ENCODE measurements at regions not wholly inside any gene's neighbourhood (a gene's known extent, or its start where the extent isn't known, plus 50 kb on each side); places are given as distances from the start of the nearest gene placed in this dataset.

DNA sequence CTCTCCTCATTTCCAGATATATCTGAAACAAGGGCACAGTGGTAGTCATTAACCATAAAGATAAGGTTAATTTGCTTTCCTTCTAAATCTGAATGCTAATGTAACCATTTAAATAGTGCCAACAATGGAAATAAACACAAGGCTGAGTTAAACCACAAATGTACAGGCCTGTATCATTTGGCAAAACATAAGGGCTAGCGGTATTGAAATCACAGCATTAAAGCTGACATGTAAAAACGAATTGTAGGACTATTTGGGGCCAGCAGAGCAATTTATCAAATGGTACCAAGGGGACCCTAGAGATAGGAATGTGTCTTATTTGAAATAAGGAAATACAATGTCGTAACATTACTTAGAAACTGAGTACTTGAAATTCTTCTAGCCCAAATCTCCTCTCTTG is 247.5 kb upstream of the RPS23 start:
- Histone ChIP-seq H3K9me3 (ENCODE audit: insufficient read depth, low read depth, low read length) (no peaks in the 10 kb centered on the region), H3K9ac (ENCODE audit: low read depth, low read length, poor library complexity, severe bottlenecking) (no peak overlapping the region), H4K20me1 (ENCODE audit: insufficient read depth, low read length, poor library complexity, severe bottlenecking) (no peaks in the 10 kb centered on the region), H2AFZ (ENCODE audit: low read length) (no peak overlapping the region), H3K4me2 (ENCODE audit: low read depth, low read length, poor library complexity, severe bottlenecking) (no peak overlapping the region), H3K27me3 (ENCODE audit: insufficient read depth, low read length, poor library complexity, severe bottlenecking) (no peaks in the 10 kb centered on the region), H3K4me3 (ENCODE audit: low read length, poor library complexity, severe bottlenecking) (no peak overlapping the region), H3K4me1 (ENCODE audit: insufficient read depth, low read length, poor library complexity, severe bottlenecking) (no peaks in the 10 kb centered on the region), H3K79me2 (ENCODE audit: insufficient read depth, low read length) (no peaks in the 10 kb centered on the region), H3F3A (ENCODE audit: low read depth) (no peaks in the 10 kb centered on the region), H3K9me2 (replicated peaks; ENCODE audit: low read depth, low read length) (no peaks in the 10 kb centered on the region), H3K36me3 (ENCODE audit: insufficient read depth, low read length) (no peaks in the 10 kb centered on the region)
- TF ChIP-seq, protein P1, sequence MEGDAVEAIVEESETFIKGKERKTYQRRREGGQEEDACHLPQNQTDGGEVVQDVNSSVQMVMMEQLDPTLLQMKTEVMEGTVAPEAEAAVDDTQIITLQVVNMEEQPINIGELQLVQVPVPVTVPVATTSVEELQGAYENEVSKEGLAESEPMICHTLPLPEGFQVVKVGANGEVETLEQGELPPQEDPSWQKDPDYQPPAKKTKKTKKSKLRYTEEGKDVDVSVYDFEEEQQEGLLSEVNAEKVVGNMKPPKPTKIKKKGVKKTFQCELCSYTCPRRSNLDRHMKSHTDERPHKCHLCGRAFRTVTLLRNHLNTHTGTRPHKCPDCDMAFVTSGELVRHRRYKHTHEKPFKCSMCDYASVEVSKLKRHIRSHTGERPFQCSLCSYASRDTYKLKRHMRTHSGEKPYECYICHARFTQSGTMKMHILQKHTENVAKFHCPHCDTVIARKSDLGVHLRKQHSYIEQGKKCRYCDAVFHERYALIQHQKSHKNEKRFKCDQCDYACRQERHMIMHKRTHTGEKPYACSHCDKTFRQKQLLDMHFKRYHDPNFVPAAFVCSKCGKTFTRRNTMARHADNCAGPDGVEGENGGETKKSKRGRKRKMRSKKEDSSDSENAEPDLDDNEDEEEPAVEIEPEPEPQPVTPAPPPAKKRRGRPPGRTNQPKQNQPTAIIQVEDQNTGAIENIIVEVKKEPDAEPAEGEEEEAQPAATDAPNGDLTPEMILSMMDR (conservative IDR thresholded peaks at IDR 0.05; ENCODE audit: low read length), result no peak

DNA sequence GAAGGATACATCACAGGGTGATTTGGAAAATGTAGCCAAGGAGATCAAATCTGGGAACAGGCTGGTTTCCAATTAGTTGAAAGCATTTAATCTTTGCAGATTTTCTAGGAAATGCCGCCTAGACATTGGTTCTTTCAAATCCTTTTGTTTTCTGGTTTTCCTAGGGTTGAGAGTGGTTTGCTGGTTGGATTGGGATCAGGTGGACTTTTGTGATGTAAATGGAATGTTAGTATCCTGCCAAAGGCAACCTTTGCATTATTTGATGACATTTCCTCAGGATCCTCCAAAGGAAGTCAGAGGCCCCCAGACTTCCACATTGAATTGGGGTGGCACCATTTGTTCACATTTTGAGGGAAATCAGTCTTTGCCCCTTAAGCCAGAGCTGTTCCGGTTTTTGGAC is 245.5 kb upstream of the RPS23 start:
- H3K79me2 ChIP-seq (ENCODE audit: insufficient read depth, low read length), result no peaks in the 10 kb centered on the region
- H4K20me1 ChIP-seq (ENCODE audit: insufficient read depth, low read length, poor library complexity, severe bottlenecking), result no peaks in the 10 kb centered on the region
- no peaks in the 10 kb centered on the region for H3K4me1 ChIP-seq (ENCODE audit: insufficient read depth, low read length, poor library complexity, severe bottlenecking)
- TF ChIP-seq, protein P1 (conservative IDR thresholded peaks at IDR 0.05; ENCODE audit: low read length), result no peak
- TF ChIP-seq EZH2phosphoT487 (IDR thresholded peaks at IDR 0.05; ENCODE audit: borderline replicate concordance), result no peak
- no peaks in the 10 kb centered on the region for H3K36me3 ChIP-seq (ENCODE audit: insufficient read depth, low read length)
- H3K9me3 ChIP-seq (ENCODE audit: insufficient read depth, low read depth, low read length), result no peaks in the 10 kb centered on the region
- no peak overlapping the region for H3K9ac ChIP-seq (ENCODE audit: low read depth, low read length, poor library complexity, severe bottlenecking)
- H2AFZ ChIP-seq (ENCODE audit: low read length), result no peak overlapping the region
- no peaks in the 10 kb centered on the region for H3K9me2 ChIP-seq (replicated peaks; ENCODE audit: low read depth, low read length)
- H3K27me3 ChIP-seq (ENCODE audit: insufficient read depth, low read length, poor library complexity, severe bottlenecking), result no peaks in the 10 kb centered on the region
- no peak overlapping the region for H3K4me3 ChIP-seq (ENCODE audit: low read length, poor library complexity, severe bottlenecking)
- H3F3A ChIP-seq (ENCODE audit: low read depth), result no peaks in the 10 kb centered on the region
- H3K4me2 ChIP-seq (ENCODE audit: low read depth, low read length, poor library complexity, severe bottlenecking), result no peak overlapping the region

DNA sequence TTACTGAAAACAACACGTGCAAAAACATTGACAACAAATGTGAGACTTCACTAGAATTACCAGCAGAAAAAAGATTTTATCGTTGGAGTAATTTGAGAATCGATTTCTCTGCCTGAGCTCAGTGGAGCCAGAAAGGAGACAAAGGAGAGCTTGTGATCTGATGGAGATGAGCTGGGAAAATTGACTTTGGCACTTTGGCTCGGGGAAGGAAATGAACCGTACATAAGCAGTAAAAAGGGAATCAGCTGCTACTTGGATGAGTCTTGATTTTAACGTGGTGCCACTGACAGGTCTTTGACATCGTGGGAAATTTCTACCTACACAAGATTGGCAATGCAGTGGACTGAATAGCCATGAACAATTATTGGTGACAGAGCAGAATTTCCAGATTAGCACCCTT is 244.7 kb upstream of the RPS23 start:
- Histone ChIP-seq H3F3A (ENCODE audit: low read depth) (no peaks in the 10 kb centered on the region), H4K20me1 (ENCODE audit: insufficient read depth, low read length, poor library complexity, severe bottlenecking) (no peaks in the 10 kb centered on the region)
- no peak for TF ChIP-seq EZH2phosphoT487 (IDR thresholded peaks at IDR 0.05; ENCODE audit: borderline replicate concordance)
- TF ChIP-seq, protein P1 (conservative IDR thresholded peaks at IDR 0.05; ENCODE audit: low read length), result no peak

More for the DNA sequence above, 244.7 kb upstream of the RPS23 start:
- Histone ChIP-seq H3K36me3 (ENCODE audit: insufficient read depth, low read length) (no peaks in the 10 kb centered on the region), H3K4me3 (ENCODE audit: low read length, poor library complexity, severe bottlenecking) (no peak overlapping the region), H3K9me2 (replicated peaks; ENCODE audit: low read depth, low read length) (no peaks in the 10 kb centered on the region), H3K9ac (ENCODE audit: low read depth, low read length, poor library complexity, severe bottlenecking) (no peak overlapping the region), H2AFZ (ENCODE audit: low read length) (no peak overlapping the region), H3K4me1 (ENCODE audit: insufficient read depth, low read length, poor library complexity, severe bottlenecking) (no peaks in the 10 kb centered on the region), H3K79me2 (ENCODE audit: insufficient read depth, low read length) (no peaks in the 10 kb centered on the region), H3K27me3 (ENCODE audit: insufficient read depth, low read length, poor library complexity, severe bottlenecking) (no peaks in the 10 kb centered on the region), H3K9me3 (ENCODE audit: insufficient read depth, low read depth, low read length) (no peaks in the 10 kb centered on the region), H3K4me2 (ENCODE audit: low read depth, low read length, poor library complexity, severe bottlenecking) (no peak overlapping the region)

All from Loucy (cell line).